Ovary (tissue), 3 donors: ENCODE measurements at regions not wholly inside any gene's neighbourhood (a gene's known extent, or its start where the extent isn't known, plus 50 kb on each side); places are given as distances from the start of the nearest gene placed in this dataset.

ENCODE experiments used
- EP300 ChIP-seq: sonication (generic); formaldehyde crosslinking; IDR thresholded peaks from one replicate; pipeline ENCODE4 v1.6.1; 2017; ENCODE audit warnings: antibody characterized with exemption
- TF ChIP-seq, protein P1 (sequence below), 3 donors: fragments of 450-650 bp in 2 of 3; fragments of 200-600 bp in 1 of 3; IDR thresholded peaks; one replicate each; pipeline versions ENCODE4 v1.5.1 to v1.8.0; 2016 to 2022; ENCODE audit warnings: antibody characterized with exemption in 3 of 3, mild to moderate bottlenecking in 1 of 3
- donor health status: DM: no; HTN: no; CAD: no.

DNA sequence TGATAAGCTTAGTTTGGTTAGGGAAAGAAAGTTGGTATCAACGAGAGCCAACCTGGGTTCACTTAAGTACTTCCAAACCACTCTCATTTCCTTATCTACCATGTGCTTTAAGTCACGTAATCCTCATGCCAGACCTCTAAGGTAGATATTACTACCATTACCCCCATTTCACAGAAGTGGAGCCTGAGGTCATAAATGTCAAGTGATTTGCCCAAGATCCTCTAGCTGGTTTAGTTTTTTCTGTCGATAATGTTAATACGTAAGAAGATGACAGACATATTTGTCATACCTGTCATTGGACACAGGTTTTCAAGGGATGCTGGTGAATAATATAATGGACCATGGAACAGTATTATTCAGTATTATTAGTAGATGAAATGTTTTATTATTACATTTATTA, 197.4 kb upstream of the MKLN1 start:
- TF ChIP-seq, protein P1, sequence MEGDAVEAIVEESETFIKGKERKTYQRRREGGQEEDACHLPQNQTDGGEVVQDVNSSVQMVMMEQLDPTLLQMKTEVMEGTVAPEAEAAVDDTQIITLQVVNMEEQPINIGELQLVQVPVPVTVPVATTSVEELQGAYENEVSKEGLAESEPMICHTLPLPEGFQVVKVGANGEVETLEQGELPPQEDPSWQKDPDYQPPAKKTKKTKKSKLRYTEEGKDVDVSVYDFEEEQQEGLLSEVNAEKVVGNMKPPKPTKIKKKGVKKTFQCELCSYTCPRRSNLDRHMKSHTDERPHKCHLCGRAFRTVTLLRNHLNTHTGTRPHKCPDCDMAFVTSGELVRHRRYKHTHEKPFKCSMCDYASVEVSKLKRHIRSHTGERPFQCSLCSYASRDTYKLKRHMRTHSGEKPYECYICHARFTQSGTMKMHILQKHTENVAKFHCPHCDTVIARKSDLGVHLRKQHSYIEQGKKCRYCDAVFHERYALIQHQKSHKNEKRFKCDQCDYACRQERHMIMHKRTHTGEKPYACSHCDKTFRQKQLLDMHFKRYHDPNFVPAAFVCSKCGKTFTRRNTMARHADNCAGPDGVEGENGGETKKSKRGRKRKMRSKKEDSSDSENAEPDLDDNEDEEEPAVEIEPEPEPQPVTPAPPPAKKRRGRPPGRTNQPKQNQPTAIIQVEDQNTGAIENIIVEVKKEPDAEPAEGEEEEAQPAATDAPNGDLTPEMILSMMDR (IDR thresholded peaks at IDR 0.05): no peak
- TF ChIP-seq EP300: no peak
